A549 (cell line): ENCODE measurements at regions not wholly inside any gene's neighbourhood (a gene's known extent, or its start where the extent isn't known, plus 50 kb on each side); places are given as distances from the start of the nearest gene placed in this dataset.

Experiments
- ATAC-seq, 2 experiments: fragments of 200-7000 bp in 1 of 2; fragments of >200 bp in 1 of 2; cut with Nextera tagmentation in 1 of 2; cut with Tn5 transposase in 1 of 2; 3 replicates each; pipeline versions ENCODE4 v1.8.0 to v1.9.1; 2018 to 2020; ENCODE audit warnings: mild to moderate bottlenecking in 1 of 2, moderate library complexity in 1 of 2
- CTCF ChIA-PET: fragments of 300-600 bp; sonication (Branson Sonifier 250); formaldehyde crosslinking; extraction: SDS; loops from one replicate; lab custom pipeline; 2021; ENCODE audit warnings: antibody characterized with exemption, inconsistent platforms; lab: Yijun Ruan, JAX
- POLR2A ChIA-PET: fragments of 350-600 bp; formaldehyde crosslinking; extraction: SDS; loops from one replicate; lab custom pipeline; 2021; ENCODE audit warnings: antibody characterized with exemption, inconsistent platforms; lab: Yijun Ruan, JAX
- DNase-seq, 2 experiments: peaks; one replicate each; pipeline versions ENCODE4 v3.0.0 to v3.0.0-alpha.2; 2011 to 2016; ENCODE audit warnings: low read depth in 1 of 2, low spot score in 1 of 2
- FAIRE-seq: peaks from 2 replicates; lab custom pipeline; 2011; peaks lifted over from hg19 to GRCh38; lab: Jason Lieb, UNC
- H3K27ac ChIP-seq, 2 experiments: fragments of >200 bp; sonication (Bioruptor Twin); formaldehyde crosslinking; 3 replicates each; pipeline ENCODE4 v1.5.1; 2016 to 2017
- H3K4me1 ChIP-seq: fragments of >200 bp; sonication (Bioruptor Twin); formaldehyde crosslinking; 3 replicates; pipeline ENCODE4 v1.6.1; 2016
- H3K4me2 ChIP-seq: fragments of >200 bp; sonication (Bioruptor Twin); formaldehyde crosslinking; 3 replicates; pipeline ENCODE4 v1.6.1; 2016
- H3K4me3 ChIP-seq: fragments of >200 bp; sonication (Bioruptor Twin); formaldehyde crosslinking; 3 replicates; pipeline ENCODE4 v1.5.1; 2016
- H3K9me3 ChIP-seq: fragments of >200 bp; sonication (Bioruptor Twin); formaldehyde crosslinking; 3 replicates; pipeline ENCODE4 v1.6.1; 2016
- CBX2 ChIP-seq: fragments of 200-600 bp; sonication (generic); IDR thresholded peaks from 2 replicates; pipeline ENCODE4 v1.6.1; 2016; ENCODE audit warnings: low read depth, mild to moderate bottlenecking, borderline replicate concordance
- CBX8 ChIP-seq: fragments of 200-600 bp; sonication (generic); IDR thresholded peaks from 2 replicates; pipeline ENCODE4 v1.6.1; 2016
- EHF ChIP-seq: fragments of 250-450 bp; sonication (Bioruptor Pico); IDR thresholded peaks from 2 replicates; pipeline ENCODE4 v1.5.0; 2020; ENCODE audit warnings: mild to moderate bottlenecking
- ESRRA ChIP-seq: fragments of 150-350 bp; IDR thresholded peaks from 2 replicates; pipeline ENCODE4 v1.6.1; 2014; ENCODE audit warnings: mild to moderate bottlenecking, low read length, borderline replicate concordance
- FOSL2 ChIP-seq, 2 experiments: fragments of 450-650 bp in 1 of 2; fragments of >200 bp in 1 of 2; sonication (Bioruptor Twin) in 1 of 2; formaldehyde crosslinking; IDR thresholded peaks; 2 replicates each; pipeline versions ENCODE4 v1.5.0 to v1.6.1; 2016 to 2020; ENCODE audit warnings: mild to moderate bottlenecking in 1 of 2, moderate library complexity in 1 of 2
- FOXS1 ChIP-seq: fragments of 250-450 bp; sonication (Bioruptor Pico); IDR thresholded peaks from 2 replicates; pipeline ENCODE4 v1.5.0; 2020; ENCODE audit warnings: mild to moderate bottlenecking, moderate library complexity
- GATA3 ChIP-seq: IDR thresholded peaks from 2 replicates; pipeline ENCODE4 v1.6.1; 2012; ENCODE audit warnings: borderline replicate concordance
- HEYL ChIP-seq: fragments of 250-450 bp; sonication (Bioruptor Pico); IDR thresholded peaks from 2 replicates; pipeline ENCODE4 v1.8.0; 2021; ENCODE audit warnings: mild to moderate bottlenecking, moderate library complexity
- HOXB13 ChIP-seq: fragments of 250-450 bp; sonication (Bioruptor Pico); IDR thresholded peaks from 2 replicates; pipeline ENCODE4 v1.5.0; 2020; ENCODE audit warnings: low read depth, mild to moderate bottlenecking, moderate library complexity
- JUNB ChIP-seq: fragments of >200 bp; sonication (Bioruptor Twin); formaldehyde crosslinking; IDR thresholded peaks from 2 replicates; pipeline ENCODE4 v1.6.1; 2016
- KDM1A ChIP-seq: fragments of 200-600 bp; sonication (generic); IDR thresholded peaks from 2 replicates; pipeline ENCODE4 v1.6.1; 2016; ENCODE audit warnings: low read depth, mild to moderate bottlenecking
- KDM5A ChIP-seq: fragments of 200-600 bp; sonication (generic); IDR thresholded peaks from 2 replicates; pipeline ENCODE4 v1.6.1; 2016; ENCODE audit warnings: antibody characterized with exemption, mild to moderate bottlenecking
- MAFK ChIP-seq: fragments of 450-650 bp; IDR thresholded peaks from 2 replicates; pipeline ENCODE4 v1.6.1; 2014; ENCODE audit not compliant: partially characterized antibody
- NPAS2 ChIP-seq: fragments of 250-450 bp; sonication (Bioruptor Pico); IDR thresholded peaks from 2 replicates; pipeline ENCODE4 v1.8.0; 2022; ENCODE audit warnings: mild to moderate bottlenecking, moderate library complexity, borderline replicate concordance
- POLR2A ChIP-seq: IDR thresholded peaks from 2 replicates; pipeline ENCODE4 v1.6.1; 2012; ENCODE audit warnings: mild to moderate bottlenecking, low read length
- RAD21 ChIP-seq, 2 experiments: fragments of >200 bp in 1 of 2; sonication (Bioruptor Twin) in 1 of 2; formaldehyde crosslinking in 1 of 2; IDR thresholded peaks in 1 of 2; conservative IDR thresholded peaks in 1 of 2; 2 replicates in 1 of 2; 3 replicates in 1 of 2; pipeline ENCODE4 v1.6.1; 2012 to 2018; ENCODE audit warnings: inconsistent platforms in 1 of 2
- RCOR1 ChIP-seq: fragments of 150-350 bp; IDR thresholded peaks from 2 replicates; pipeline ENCODE4 v1.6.1; 2014; ENCODE audit warnings: antibody characterized with exemption, low read length, low read depth
- RFX5 ChIP-seq: fragments of 450-650 bp; IDR thresholded peaks from 2 replicates; pipeline ENCODE4 v1.7.1; 2014; ENCODE audit warnings: antibody characterized with exemption, mild to moderate bottlenecking, moderate library complexity
- TFCP2L1 ChIP-seq: fragments of 250-450 bp; sonication (Bioruptor Pico); IDR thresholded peaks from 2 replicates; pipeline ENCODE4 v1.5.0; 2021; ENCODE audit warnings: mild to moderate bottlenecking
- ZC3H11A ChIP-seq: fragments of 450-650 bp; IDR thresholded peaks from 2 replicates; pipeline ENCODE4 v1.6.1; 2014; ENCODE audit warnings: antibody characterized with exemption, mild to moderate bottlenecking
- ZSCAN20 ChIP-seq: fragments of 250-450 bp; sonication (Bioruptor Pico); IDR thresholded peaks from 2 replicates; pipeline ENCODE4 v1.8.0; 2022; ENCODE audit warnings: mild to moderate bottlenecking, moderate library complexity
- WGBS: methylation state at CpG from one replicate; pipeline ENCODE4 v1.1.6; 2017; ENCODE audit errors: missing lambda C conversion rate; 5-methylcytosine and 5-hydroxymethylcytosine counted together
- TF ChIP-seq, protein P1 (sequence below): fragments of 250-450 bp; sonication (Bioruptor Pico); IDR thresholded peaks from 2 replicates; pipeline ENCODE4 v1.5.0; 2021; ENCODE audit warnings: mild to moderate bottlenecking, moderate library complexity, borderline replicate concordance
- TF ChIP-seq, protein P2 (sequence below): fragments of >200 bp; sonication (Bioruptor Twin); formaldehyde crosslinking; IDR thresholded peaks from 3 replicates; pipeline ENCODE4 v1.5.1; 2016
- TF ChIP-seq, protein P3 (sequence below): fragments of 200-600 bp; sonication (generic); IDR thresholded peaks from 2 replicates; pipeline ENCODE4 v1.6.1; 2016; ENCODE audit warnings: antibody characterized with exemption, mild to moderate bottlenecking, moderate library complexity
- TF ChIP-seq, protein P4 (sequence below): IDR thresholded peaks from 2 replicates; pipeline ENCODE4 v1.6.1; 2012
- TF ChIP-seq, protein P5 (sequence below): fragments of >200 bp; sonication (Bioruptor Twin); formaldehyde crosslinking; IDR thresholded peaks from 3 replicates; pipeline ENCODE4 v1.6.1; 2016
- TF ChIP-seq, protein P6 (sequence below): fragments of 450-650 bp; IDR thresholded peaks from 2 replicates; pipeline ENCODE4 v1.6.1; 2014; ENCODE audit warnings: antibody characterized with exemption

DNA sequence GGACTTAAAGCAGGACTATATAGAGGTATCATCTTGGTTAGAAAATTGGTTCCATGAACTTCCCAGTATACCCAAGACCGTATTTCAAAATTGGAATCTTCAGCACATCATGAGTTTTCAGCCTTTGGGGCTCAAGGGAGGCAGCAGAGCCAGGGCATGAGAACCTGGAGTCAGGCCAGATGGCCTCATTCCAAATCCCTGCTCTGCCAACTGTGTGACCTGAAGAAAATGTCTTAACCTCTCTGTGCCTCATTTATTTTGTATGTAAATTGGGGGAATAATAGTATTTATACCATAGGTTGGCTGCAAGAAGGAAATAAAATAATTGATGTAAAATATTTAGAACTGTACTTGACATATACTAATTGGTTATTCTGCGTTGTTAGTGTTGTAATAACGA lies 987.6 kb downstream of the TBC1D22A start:
- Histone ChIP-seq H3K4me2 (no peak overlapping the region), H3K9me3 (no peaks in the 10 kb centered on the region), H3K4me3 (no peak overlapping the region), H3K27ac (no peak overlapping the region), H3K4me1 (no peaks in the 10 kb centered on the region)
- ATAC-seq: no peak
- 21% methylated on average over 3 of the region's 3 CpGs for WGBS
- DNase-seq: no peak
- ChIA-PET POLR2A (no interaction called here), CTCF (interaction anchor here (0.7 kb wide), 1 partner anchor 176 kb away, joined by 3 read pairs; no protein-coding TSS in a partner anchor)
- no peak for FAIRE-seq
- no peak for TF ChIP-seq ZC3H11A
- TF ChIP-seq ZSCAN20 (CRISPR knock-in tag): no peak
- TF ChIP-seq, protein P1, sequence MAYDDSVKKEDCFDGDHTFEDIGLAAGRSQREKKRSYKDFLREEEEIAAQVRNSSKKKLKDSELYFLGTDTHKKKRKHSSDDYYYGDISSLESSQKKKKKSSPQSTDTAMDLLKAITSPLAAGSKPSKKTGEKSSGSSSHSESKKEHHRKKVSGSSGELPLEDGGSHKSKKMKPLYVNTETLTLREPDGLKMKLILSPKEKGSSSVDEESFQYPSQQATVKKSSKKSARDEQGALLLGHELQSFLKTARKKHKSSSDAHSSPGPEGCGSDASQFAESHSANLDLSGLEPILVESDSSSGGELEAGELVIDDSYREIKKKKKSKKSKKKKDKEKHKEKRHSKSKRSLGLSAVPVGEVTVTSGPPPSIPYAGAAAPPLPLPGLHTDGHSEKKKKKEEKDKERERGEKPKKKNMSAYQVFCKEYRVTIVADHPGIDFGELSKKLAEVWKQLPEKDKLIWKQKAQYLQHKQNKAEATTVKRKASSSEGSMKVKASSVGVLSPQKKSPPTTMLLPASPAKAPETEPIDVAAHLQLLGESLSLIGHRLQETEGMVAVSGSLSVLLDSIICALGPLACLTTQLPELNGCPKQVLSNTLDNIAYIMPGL (CRISPR knock-in tag): no peak
- no peak for TF ChIP-seq HEYL (CRISPR knock-in tag)
- no peak for TF ChIP-seq FOXS1 (CRISPR knock-in tag)
- TF ChIP-seq TFCP2L1 (CRISPR knock-in tag): no peak
- no peak for TF ChIP-seq EHF (CRISPR knock-in tag)
- no peak for TF ChIP-seq RAD21 (conservative IDR thresholded peaks at IDR 0.05 in 1 of 2, IDR thresholded peaks at IDR 0.05 in 1 of 2)
- TF ChIP-seq CBX8: no peak
- TF ChIP-seq NPAS2 (CRISPR knock-in tag): no peak
- no peak for TF ChIP-seq CBX2
- TF ChIP-seq, protein P2, sequence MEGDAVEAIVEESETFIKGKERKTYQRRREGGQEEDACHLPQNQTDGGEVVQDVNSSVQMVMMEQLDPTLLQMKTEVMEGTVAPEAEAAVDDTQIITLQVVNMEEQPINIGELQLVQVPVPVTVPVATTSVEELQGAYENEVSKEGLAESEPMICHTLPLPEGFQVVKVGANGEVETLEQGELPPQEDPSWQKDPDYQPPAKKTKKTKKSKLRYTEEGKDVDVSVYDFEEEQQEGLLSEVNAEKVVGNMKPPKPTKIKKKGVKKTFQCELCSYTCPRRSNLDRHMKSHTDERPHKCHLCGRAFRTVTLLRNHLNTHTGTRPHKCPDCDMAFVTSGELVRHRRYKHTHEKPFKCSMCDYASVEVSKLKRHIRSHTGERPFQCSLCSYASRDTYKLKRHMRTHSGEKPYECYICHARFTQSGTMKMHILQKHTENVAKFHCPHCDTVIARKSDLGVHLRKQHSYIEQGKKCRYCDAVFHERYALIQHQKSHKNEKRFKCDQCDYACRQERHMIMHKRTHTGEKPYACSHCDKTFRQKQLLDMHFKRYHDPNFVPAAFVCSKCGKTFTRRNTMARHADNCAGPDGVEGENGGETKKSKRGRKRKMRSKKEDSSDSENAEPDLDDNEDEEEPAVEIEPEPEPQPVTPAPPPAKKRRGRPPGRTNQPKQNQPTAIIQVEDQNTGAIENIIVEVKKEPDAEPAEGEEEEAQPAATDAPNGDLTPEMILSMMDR: no peak
- TF ChIP-seq MAFK: no peak
- no peak for TF ChIP-seq JUNB
- no peak for TF ChIP-seq GATA3
- TF ChIP-seq, protein P3, sequence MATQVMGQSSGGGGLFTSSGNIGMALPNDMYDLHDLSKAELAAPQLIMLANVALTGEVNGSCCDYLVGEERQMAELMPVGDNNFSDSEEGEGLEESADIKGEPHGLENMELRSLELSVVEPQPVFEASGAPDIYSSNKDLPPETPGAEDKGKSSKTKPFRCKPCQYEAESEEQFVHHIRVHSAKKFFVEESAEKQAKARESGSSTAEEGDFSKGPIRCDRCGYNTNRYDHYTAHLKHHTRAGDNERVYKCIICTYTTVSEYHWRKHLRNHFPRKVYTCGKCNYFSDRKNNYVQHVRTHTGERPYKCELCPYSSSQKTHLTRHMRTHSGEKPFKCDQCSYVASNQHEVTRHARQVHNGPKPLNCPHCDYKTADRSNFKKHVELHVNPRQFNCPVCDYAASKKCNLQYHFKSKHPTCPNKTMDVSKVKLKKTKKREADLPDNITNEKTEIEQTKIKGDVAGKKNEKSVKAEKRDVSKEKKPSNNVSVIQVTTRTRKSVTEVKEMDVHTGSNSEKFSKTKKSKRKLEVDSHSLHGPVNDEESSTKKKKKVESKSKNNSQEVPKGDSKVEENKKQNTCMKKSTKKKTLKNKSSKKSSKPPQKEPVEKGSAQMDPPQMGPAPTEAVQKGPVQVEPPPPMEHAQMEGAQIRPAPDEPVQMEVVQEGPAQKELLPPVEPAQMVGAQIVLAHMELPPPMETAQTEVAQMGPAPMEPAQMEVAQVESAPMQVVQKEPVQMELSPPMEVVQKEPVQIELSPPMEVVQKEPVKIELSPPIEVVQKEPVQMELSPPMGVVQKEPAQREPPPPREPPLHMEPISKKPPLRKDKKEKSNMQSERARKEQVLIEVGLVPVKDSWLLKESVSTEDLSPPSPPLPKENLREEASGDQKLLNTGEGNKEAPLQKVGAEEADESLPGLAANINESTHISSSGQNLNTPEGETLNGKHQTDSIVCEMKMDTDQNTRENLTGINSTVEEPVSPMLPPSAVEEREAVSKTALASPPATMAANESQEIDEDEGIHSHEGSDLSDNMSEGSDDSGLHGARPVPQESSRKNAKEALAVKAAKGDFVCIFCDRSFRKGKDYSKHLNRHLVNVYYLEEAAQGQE: no peak
- no peak for TF ChIP-seq KDM1A

DNA sequence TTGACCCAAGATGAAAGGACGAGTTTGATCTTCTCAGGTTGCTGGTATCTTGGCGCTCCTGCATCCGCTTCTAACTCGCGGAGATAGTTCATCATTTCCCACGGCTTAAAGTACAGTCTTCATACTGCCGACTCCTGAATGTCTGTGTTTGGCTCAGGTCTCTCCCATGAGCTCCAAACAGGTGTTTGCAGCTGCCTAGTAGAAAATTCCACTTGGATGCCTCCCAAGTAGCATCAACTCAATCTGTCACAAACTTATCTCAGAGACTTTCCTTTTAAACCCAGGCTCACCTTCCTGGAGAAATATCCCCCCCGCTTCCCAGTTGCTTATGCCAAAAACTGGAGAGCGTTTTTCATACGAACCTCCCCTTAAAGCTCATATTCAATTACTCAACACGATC lies 986.5 kb downstream of the TBC1D22A start:
- POLR2A ChIA-PET: no interaction called here
- CTCF ChIA-PET: no interaction called here
- ATAC-seq (no peak), DNase-seq (no peak), FAIRE-seq (no peak)
- no peak overlapping the region for H3K4me3 ChIP-seq
- no peak overlapping the region for H3K27ac ChIP-seq
- H3K9me3 ChIP-seq: no peaks in the 10 kb centered on the region
- no peak overlapping the region for H3K4me2 ChIP-seq
- no peaks in the 10 kb centered on the region for H3K4me1 ChIP-seq
- WGBS: 31% methylated on average over 11 of the region's 11 CpGs
- no peak for TF ChIP-seq HOXB13
- no peak for TF ChIP-seq FOSL2 (IDR thresholded peaks at IDR 0.05)
- TF ChIP-seq FOSL2 (CRISPR knock-in tag; IDR thresholded peaks at IDR 0.05): no peak
- TF ChIP-seq POLR2A: no peak
- TF ChIP-seq FOXS1 (CRISPR knock-in tag): no peak
- TF ChIP-seq RAD21 (conservative IDR thresholded peaks at IDR 0.05 in 1 of 2, IDR thresholded peaks at IDR 0.05 in 1 of 2): no peak
- TF ChIP-seq, protein P4, sequence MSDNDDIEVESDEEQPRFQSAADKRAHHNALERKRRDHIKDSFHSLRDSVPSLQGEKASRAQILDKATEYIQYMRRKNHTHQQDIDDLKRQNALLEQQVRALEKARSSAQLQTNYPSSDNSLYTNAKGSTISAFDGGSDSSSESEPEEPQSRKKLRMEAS: no peak
- TF ChIP-seq, protein P5, sequence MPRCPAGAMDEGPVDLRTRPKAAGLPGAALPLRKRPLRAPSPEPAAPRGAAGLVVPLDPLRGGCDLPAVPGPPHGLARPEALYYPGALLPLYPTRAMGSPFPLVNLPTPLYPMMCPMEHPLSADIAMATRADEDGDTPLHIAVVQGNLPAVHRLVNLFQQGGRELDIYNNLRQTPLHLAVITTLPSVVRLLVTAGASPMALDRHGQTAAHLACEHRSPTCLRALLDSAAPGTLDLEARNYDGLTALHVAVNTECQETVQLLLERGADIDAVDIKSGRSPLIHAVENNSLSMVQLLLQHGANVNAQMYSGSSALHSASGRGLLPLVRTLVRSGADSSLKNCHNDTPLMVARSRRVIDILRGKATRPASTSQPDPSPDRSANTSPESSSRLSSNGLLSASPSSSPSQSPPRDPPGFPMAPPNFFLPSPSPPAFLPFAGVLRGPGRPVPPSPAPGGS: no peak
- no peak for TF ChIP-seq EHF (CRISPR knock-in tag)
- TF ChIP-seq TFCP2L1 (CRISPR knock-in tag): no peak
- no peak for TF ChIP-seq RFX5
- TF ChIP-seq RCOR1: no peak
- TF ChIP-seq KDM5A: no peak
- TF ChIP-seq, protein P6, sequence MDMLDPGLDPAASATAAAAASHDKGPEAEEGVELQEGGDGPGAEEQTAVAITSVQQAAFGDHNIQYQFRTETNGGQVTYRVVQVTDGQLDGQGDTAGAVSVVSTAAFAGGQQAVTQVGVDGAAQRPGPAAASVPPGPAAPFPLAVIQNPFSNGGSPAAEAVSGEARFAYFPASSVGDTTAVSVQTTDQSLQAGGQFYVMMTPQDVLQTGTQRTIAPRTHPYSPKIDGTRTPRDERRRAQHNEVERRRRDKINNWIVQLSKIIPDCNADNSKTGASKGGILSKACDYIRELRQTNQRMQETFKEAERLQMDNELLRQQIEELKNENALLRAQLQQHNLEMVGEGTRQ: no peak
- no peak for TF ChIP-seq ESRRA
- no peak for TF ChIP-seq ZSCAN20 (CRISPR knock-in tag)
- no peak for TF ChIP-seq CBX2
